SU-DHL-6 (cell line): ENCODE measurements at regions not wholly inside any gene's neighbourhood (a gene's known extent, or its start where the extent isn't known, plus 50 kb on each side); places are given as distances from the start of the nearest gene placed in this dataset.

ENCODE experiments used
- EZH2phosphoT487 ChIP-seq: fragments of 200-600 bp; sonication (generic), shearing (Covaris generic); conservative IDR thresholded peaks from 2 replicates; pipeline ENCODE4 v1.6.1; 2018; ENCODE audit warnings: mild to moderate bottlenecking, antibody characterized with exemption, low read length, moderate library complexity, mixed read lengths
- TF ChIP-seq, protein P1 (sequence below): fragments of 200-600 bp; sonication (generic); IDR thresholded peaks from one replicate; pipeline ENCODE4 v1.5.1; 2017; ENCODE audit warnings: antibody characterized with exemption, mild to moderate bottlenecking, low read length, moderate library complexity; ENCODE audit not compliant: insufficient read depth, poor library complexity, severe bottlenecking

DNA sequence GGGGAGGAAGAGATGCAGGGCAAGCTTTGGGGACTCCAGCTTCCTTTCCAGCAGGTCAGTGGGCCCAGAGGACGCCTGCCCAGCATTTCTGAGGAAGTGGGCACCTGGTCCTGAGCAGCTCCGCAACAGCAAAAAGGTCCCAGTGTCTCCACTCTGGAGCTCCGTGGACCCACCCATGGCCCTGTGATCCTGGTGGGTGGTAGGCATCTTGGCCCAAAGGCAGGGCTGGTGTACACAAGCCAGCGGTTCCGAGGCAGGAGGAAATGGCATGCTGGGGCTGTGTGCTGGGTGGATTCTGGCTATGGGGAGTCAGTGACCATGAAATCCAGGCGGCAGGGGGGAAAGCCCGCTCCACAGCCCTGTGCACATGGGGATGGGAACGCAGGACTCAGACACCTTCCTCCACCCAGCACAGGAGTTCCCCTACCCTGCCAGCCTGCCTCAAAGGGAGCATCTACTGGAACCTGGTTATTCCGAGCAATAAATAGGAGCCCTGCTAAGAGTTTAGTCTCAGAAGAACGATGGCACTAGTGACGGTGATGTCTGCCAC, 206.0 kb downstream of the GLI2 start:
- TF ChIP-seq, protein P1, sequence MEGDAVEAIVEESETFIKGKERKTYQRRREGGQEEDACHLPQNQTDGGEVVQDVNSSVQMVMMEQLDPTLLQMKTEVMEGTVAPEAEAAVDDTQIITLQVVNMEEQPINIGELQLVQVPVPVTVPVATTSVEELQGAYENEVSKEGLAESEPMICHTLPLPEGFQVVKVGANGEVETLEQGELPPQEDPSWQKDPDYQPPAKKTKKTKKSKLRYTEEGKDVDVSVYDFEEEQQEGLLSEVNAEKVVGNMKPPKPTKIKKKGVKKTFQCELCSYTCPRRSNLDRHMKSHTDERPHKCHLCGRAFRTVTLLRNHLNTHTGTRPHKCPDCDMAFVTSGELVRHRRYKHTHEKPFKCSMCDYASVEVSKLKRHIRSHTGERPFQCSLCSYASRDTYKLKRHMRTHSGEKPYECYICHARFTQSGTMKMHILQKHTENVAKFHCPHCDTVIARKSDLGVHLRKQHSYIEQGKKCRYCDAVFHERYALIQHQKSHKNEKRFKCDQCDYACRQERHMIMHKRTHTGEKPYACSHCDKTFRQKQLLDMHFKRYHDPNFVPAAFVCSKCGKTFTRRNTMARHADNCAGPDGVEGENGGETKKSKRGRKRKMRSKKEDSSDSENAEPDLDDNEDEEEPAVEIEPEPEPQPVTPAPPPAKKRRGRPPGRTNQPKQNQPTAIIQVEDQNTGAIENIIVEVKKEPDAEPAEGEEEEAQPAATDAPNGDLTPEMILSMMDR, result no peak
- TF ChIP-seq EZH2phosphoT487, result no peak
